Liver (tissue), 8 donors: ENCODE measurements at regions not wholly inside any gene's neighbourhood (a gene's known extent, or its start where the extent isn't known, plus 50 kb on each side); places are given as distances from the start of the nearest gene placed in this dataset.

ENCODE experiments used
- DNase-seq: peaks from one replicate; pipeline ENCODE4 v3.0.0-alpha.2; 2017; ENCODE audit warnings: low spot score
- H3K27ac ChIP-seq, 2 donors: one replicate each; pipeline ENCODE4 v1.7.0; 2013; ENCODE audit warnings: inconsistent platforms in 2 of 2, low read length in 2 of 2, control low read depth in 1 of 2, low read depth in 1 of 2, mild to moderate bottlenecking in 1 of 2
- H3K27me3 ChIP-seq, 4 donors: one replicate each; pipeline versions ENCODE4 v1.6.1 to v1.7.0; 2013; ENCODE audit warnings: low read length in 3 of 4, inconsistent platforms in 1 of 4, mild to moderate bottlenecking in 1 of 4, moderate library complexity in 1 of 4; ENCODE audit not compliant: control insufficient read depth in 4 of 4, insufficient read depth in 4 of 4
- H3K36me3 ChIP-seq, 4 donors: one replicate each; pipeline versions ENCODE4 v1.6.1 to v1.7.0; 2013; ENCODE audit warnings: low read length in 3 of 4, mild to moderate bottlenecking in 3 of 4, low read depth in 1 of 4, moderate library complexity in 1 of 4; ENCODE audit not compliant: control insufficient read depth in 4 of 4, insufficient read depth in 3 of 4
- H3K4me1 ChIP-seq, 4 donors: one replicate each; pipeline versions ENCODE4 v1.6.1 to v1.7.0; 2013; ENCODE audit warnings: low read length in 3 of 4, mild to moderate bottlenecking in 3 of 4, moderate library complexity in 1 of 4; ENCODE audit not compliant: control insufficient read depth in 4 of 4, insufficient read depth in 4 of 4
- H3K4me3 ChIP-seq, 3 donors: one replicate each; pipeline versions ENCODE4 v1.6.1 to v1.7.0; 2013; ENCODE audit warnings: low read length in 3 of 3, control low read depth in 1 of 3, low read depth in 1 of 3, mild to moderate bottlenecking in 1 of 3
- H3K9ac ChIP-seq, 2 donors: one replicate each; pipeline ENCODE4 v1.7.0; 2013; ENCODE audit warnings: low read length in 2 of 2, mild to moderate bottlenecking in 2 of 2, moderate library complexity in 2 of 2, control low read depth in 1 of 2, low read depth in 1 of 2
- H3K9me3 ChIP-seq, 4 donors: one replicate each; pipeline versions ENCODE4 v1.6.1 to v1.7.0; 2013; ENCODE audit warnings: low read length in 3 of 4; ENCODE audit not compliant: control insufficient read depth in 4 of 4
- EGR1 ChIP-seq, 2 donors: IDR thresholded peaks; 2 replicates each; pipeline ENCODE4 v1.6.1; 2016 to 2018; ENCODE audit warnings: antibody characterized with exemption in 2 of 2, low read depth in 2 of 2
- FOXA1 ChIP-seq: IDR thresholded peaks from 2 replicates; pipeline ENCODE4 v1.6.1; 2016; ENCODE audit warnings: antibody characterized with exemption
- FOXA2 ChIP-seq: IDR thresholded peaks from 2 replicates; pipeline ENCODE4 v1.6.1; 2016; ENCODE audit warnings: antibody characterized with exemption
- GABPA ChIP-seq, 2 donors: IDR thresholded peaks in 1 of 2; conservative IDR thresholded peaks in 1 of 2; 2 replicates each; pipeline ENCODE4 v1.6.1; 2016; ENCODE audit warnings: antibody characterized with exemption in 2 of 2, mild to moderate bottlenecking in 1 of 2, moderate library complexity in 1 of 2
- HNF4A ChIP-seq, 2 donors: conservative IDR thresholded peaks; 2 replicates each; pipeline ENCODE4 v1.6.1; 2016; ENCODE audit warnings: antibody characterized with exemption in 2 of 2, mild to moderate bottlenecking in 2 of 2
- HNF4G ChIP-seq: IDR thresholded peaks from 2 replicates; pipeline ENCODE4 v1.6.1; 2016; ENCODE audit warnings: antibody characterized with exemption
- JUND ChIP-seq, 2 donors: IDR thresholded peaks; 2 replicates each; pipeline ENCODE4 v1.6.1; 2016; ENCODE audit warnings: antibody characterized with exemption in 2 of 2
- NR2F2 ChIP-seq: IDR thresholded peaks from 2 replicates; pipeline ENCODE4 v1.6.1; 2016; ENCODE audit warnings: antibody characterized with exemption
- RAD21 ChIP-seq, 2 donors: IDR thresholded peaks; 2 replicates each; pipeline ENCODE4 v1.6.1; 2016; ENCODE audit warnings: antibody characterized with exemption in 2 of 2, mild to moderate bottlenecking in 2 of 2
- RXRA ChIP-seq, 2 donors: IDR thresholded peaks; 2 replicates each; pipeline ENCODE4 v1.6.1; 2017 to 2018; ENCODE audit warnings: antibody characterized with exemption in 2 of 2, mild to moderate bottlenecking in 1 of 2
- SP1 ChIP-seq: IDR thresholded peaks from 2 replicates; pipeline ENCODE4 v1.6.1; 2018; ENCODE audit warnings: antibody characterized with exemption, mild to moderate bottlenecking
- TAF1 ChIP-seq: conservative IDR thresholded peaks from 2 replicates; pipeline ENCODE4 v1.6.1; 2016; ENCODE audit warnings: antibody characterized with exemption, mild to moderate bottlenecking
- YY1 ChIP-seq: IDR thresholded peaks from 2 replicates; pipeline ENCODE4 v1.6.1; 2016; ENCODE audit warnings: antibody characterized with exemption, mild to moderate bottlenecking
- WGBS: extraction: QIAGEN DNeasy Blood & Tissue Kit; methylation state at CpG from one replicate; pipeline ENCODE4 v1.1.7; 2013; 5-methylcytosine and 5-hydroxymethylcytosine counted together
- TF ChIP-seq, protein P1 (sequence below): IDR thresholded peaks from 2 replicates; pipeline ENCODE4 v1.6.1; 2016; ENCODE audit warnings: antibody characterized with exemption
- TF ChIP-seq, protein P2 (sequence below): fragments of 150-350 bp; IDR thresholded peaks from 2 replicates; pipeline ENCODE4 v1.5.1; 2017; ENCODE audit warnings: improper control_type of control experiment, low read depth, low read length; ENCODE audit not compliant: missing input control
- TF ChIP-seq, protein P3 (sequence below): IDR thresholded peaks from 2 replicates; pipeline ENCODE4 v1.6.1; 2016; ENCODE audit warnings: antibody characterized with exemption
- TF ChIP-seq, protein P4 (sequence below): IDR thresholded peaks from 2 replicates; pipeline ENCODE4 v1.6.1; 2016; ENCODE audit warnings: antibody characterized with exemption
- TF ChIP-seq, protein P5 (sequence below): IDR thresholded peaks from 2 replicates; pipeline ENCODE4 v1.6.1; 2016; ENCODE audit warnings: antibody characterized with exemption, mild to moderate bottlenecking
- donor health status: healthy.
- donor health status: healthy.
- donor health status: healthy.
- donor health status: healthy.
- donor health status: healthy.

DNA sequence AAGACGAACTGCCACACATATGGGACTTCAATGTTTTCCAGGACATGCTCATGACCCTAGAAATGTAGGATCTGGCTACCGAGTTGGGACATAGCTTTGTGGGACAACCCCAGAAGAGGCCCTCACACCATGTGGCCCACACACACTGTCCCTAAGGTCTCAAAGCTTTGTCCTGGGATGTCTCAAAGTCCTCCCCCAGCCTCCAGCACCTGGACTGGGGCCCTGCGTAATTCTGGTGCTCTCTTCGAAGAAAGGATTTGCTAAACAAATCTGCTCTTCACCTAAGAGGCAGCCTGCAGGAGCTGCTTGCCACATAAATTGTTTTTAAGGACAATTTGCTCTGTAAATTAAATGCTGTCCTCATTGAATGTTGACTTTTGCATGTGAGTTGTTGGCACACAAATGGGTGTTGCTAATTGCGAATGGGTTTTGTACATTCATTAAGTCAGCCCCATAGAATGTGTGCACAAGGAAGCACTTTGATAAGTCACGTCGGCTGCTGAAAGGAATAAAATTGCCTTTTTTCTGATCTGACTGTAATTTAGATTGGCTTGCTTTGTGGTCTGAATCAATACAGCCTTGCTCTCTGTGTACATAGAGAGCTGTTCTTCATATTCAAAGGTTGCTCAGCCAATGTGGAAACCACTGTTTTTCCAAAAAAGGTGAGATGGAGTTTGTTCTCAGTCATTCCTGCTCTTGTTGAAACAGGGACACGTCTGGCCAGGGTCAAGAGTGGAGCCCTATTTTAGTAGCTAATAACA lies 161.6 kb upstream of the PWP1 start:
- no peak for DNase-seq
- peaks cover 10 to 39% (median 33%) of the 10 kb centered on the region in 4 donors for H3K4me1 ChIP-seq
- H3K27ac ChIP-seq = peak overlapping the region; percentile 61 to 62
- no peaks in the 10 kb centered on the region for H3K9me3 ChIP-seq
- H3K4me3 ChIP-seq = no peak overlapping the region
- no peak overlapping the region for H3K9ac ChIP-seq
- TF ChIP-seq EGR1 (IDR thresholded peaks at IDR 0.05; ENCODE audit: low read depth in 2 of 2) = peak in 1 of 2 donors; percentile 18
- TF ChIP-seq YY1 = peak; percentile 90
- no peak for TF ChIP-seq NR2F2
- TF ChIP-seq HNF4G = no peak
- TF ChIP-seq, protein P1, sequence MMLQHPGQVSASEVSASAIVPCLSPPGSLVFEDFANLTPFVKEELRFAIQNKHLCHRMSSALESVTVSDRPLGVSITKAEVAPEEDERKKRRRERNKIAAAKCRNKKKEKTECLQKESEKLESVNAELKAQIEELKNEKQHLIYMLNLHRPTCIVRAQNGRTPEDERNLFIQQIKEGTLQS = no peak
- TF ChIP-seq, protein P2, sequence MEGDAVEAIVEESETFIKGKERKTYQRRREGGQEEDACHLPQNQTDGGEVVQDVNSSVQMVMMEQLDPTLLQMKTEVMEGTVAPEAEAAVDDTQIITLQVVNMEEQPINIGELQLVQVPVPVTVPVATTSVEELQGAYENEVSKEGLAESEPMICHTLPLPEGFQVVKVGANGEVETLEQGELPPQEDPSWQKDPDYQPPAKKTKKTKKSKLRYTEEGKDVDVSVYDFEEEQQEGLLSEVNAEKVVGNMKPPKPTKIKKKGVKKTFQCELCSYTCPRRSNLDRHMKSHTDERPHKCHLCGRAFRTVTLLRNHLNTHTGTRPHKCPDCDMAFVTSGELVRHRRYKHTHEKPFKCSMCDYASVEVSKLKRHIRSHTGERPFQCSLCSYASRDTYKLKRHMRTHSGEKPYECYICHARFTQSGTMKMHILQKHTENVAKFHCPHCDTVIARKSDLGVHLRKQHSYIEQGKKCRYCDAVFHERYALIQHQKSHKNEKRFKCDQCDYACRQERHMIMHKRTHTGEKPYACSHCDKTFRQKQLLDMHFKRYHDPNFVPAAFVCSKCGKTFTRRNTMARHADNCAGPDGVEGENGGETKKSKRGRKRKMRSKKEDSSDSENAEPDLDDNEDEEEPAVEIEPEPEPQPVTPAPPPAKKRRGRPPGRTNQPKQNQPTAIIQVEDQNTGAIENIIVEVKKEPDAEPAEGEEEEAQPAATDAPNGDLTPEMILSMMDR = no peak
- peak; percentile 89 for TF ChIP-seq SP1
- TF ChIP-seq, protein P3, sequence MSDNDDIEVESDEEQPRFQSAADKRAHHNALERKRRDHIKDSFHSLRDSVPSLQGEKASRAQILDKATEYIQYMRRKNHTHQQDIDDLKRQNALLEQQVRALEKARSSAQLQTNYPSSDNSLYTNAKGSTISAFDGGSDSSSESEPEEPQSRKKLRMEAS = peak; percentile 71
- peak; percentile 76 to 90 for TF ChIP-seq RXRA (IDR thresholded peaks at IDR 0.05)
- TF ChIP-seq, protein P4, sequence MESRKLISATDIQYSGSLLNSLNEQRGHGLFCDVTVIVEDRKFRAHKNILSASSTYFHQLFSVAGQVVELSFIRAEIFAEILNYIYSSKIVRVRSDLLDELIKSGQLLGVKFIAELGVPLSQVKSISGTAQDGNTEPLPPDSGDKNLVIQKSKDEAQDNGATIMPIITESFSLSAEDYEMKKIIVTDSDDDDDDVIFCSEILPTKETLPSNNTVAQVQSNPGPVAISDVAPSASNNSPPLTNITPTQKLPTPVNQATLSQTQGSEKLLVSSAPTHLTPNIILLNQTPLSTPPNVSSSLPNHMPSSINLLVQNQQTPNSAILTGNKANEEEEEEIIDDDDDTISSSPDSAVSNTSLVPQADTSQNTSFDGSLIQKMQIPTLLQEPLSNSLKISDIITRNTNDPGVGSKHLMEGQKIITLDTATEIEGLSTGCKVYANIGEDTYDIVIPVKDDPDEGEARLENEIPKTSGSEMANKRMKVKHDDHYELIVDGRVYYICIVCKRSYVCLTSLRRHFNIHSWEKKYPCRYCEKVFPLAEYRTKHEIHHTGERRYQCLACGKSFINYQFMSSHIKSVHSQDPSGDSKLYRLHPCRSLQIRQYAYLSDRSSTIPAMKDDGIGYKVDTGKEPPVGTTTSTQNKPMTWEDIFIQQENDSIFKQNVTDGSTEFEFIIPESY = peak; percentile 77
- TF ChIP-seq TAF1 = no peak
- TF ChIP-seq FOXA2 = peak; percentile 98
- TF ChIP-seq, protein P5, sequence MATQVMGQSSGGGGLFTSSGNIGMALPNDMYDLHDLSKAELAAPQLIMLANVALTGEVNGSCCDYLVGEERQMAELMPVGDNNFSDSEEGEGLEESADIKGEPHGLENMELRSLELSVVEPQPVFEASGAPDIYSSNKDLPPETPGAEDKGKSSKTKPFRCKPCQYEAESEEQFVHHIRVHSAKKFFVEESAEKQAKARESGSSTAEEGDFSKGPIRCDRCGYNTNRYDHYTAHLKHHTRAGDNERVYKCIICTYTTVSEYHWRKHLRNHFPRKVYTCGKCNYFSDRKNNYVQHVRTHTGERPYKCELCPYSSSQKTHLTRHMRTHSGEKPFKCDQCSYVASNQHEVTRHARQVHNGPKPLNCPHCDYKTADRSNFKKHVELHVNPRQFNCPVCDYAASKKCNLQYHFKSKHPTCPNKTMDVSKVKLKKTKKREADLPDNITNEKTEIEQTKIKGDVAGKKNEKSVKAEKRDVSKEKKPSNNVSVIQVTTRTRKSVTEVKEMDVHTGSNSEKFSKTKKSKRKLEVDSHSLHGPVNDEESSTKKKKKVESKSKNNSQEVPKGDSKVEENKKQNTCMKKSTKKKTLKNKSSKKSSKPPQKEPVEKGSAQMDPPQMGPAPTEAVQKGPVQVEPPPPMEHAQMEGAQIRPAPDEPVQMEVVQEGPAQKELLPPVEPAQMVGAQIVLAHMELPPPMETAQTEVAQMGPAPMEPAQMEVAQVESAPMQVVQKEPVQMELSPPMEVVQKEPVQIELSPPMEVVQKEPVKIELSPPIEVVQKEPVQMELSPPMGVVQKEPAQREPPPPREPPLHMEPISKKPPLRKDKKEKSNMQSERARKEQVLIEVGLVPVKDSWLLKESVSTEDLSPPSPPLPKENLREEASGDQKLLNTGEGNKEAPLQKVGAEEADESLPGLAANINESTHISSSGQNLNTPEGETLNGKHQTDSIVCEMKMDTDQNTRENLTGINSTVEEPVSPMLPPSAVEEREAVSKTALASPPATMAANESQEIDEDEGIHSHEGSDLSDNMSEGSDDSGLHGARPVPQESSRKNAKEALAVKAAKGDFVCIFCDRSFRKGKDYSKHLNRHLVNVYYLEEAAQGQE = peak; percentile 57
- TF ChIP-seq RAD21 (IDR thresholded peaks at IDR 0.05) = peak; percentile 32 to 40
- TF ChIP-seq FOXA1 = peak; percentile 98
- TF ChIP-seq JUND (IDR thresholded peaks at IDR 0.05) = peak; percentile 41 to 86
- TF ChIP-seq HNF4A (conservative IDR thresholded peaks at IDR 0.05) = peak; percentile 75 to 89
- TF ChIP-seq GABPA (IDR thresholded peaks at IDR 0.05 in 1 of 2, conservative IDR thresholded peaks at IDR 0.05 in 1 of 2) = peak in 1 of 2 donors; percentile 38
- 48% methylated on average over 8 of the region's 8 CpGs for WGBS
- H3K36me3 ChIP-seq = no peaks in the 10 kb centered on the region
- H3K27me3 ChIP-seq = no peaks in the 10 kb centered on the region
